Glutamatergic neuron (in vitro differentiated cells): ENCODE measurements at regions not wholly inside any gene's neighbourhood (a gene's known extent, or its start where the extent isn't known, plus 50 kb on each side); places are given as distances from the start of the nearest gene placed in this dataset.

Experiments
- DNase-seq: peaks from one replicate; pipeline ENCODE4 v3.0.0; 2022
- H3K27ac Mint-ChIP-seq: one replicate; pipeline ENCODE4 v1.8.0; 2020; ENCODE audit warnings: mild to moderate bottlenecking, mixed read lengths, inconsistent platforms; ENCODE audit not compliant: unreplicated experiment
- H3K27me3 Mint-ChIP-seq: one replicate; pipeline ENCODE4 v1.8.0; 2020; ENCODE audit warnings: mild to moderate bottlenecking, moderate library complexity, mixed read lengths, inconsistent platforms; ENCODE audit not compliant: unreplicated experiment
- H3K36me3 Mint-ChIP-seq: one replicate; pipeline ENCODE4 v1.8.0; 2020; ENCODE audit warnings: mild to moderate bottlenecking, mixed read lengths, inconsistent platforms; ENCODE audit not compliant: unreplicated experiment
- H3K4me1 Mint-ChIP-seq: one replicate; pipeline ENCODE4 v1.8.0; 2020; ENCODE audit warnings: mild to moderate bottlenecking, low read depth, mixed read lengths, inconsistent platforms; ENCODE audit not compliant: unreplicated experiment
- H3K4me3 Mint-ChIP-seq: one replicate; pipeline ENCODE4 v1.8.0; 2020; ENCODE audit warnings: mild to moderate bottlenecking, mixed read lengths, inconsistent platforms; ENCODE audit not compliant: unreplicated experiment
- H3K9me3 Mint-ChIP-seq: one replicate; pipeline ENCODE4 v1.8.0; 2020; ENCODE audit warnings: mild to moderate bottlenecking, moderate library complexity, mixed read lengths, inconsistent platforms; ENCODE audit not compliant: unreplicated experiment
- CTCF ChIP-seq: fragments of 200-600 bp; sonication (generic); IDR thresholded peaks from one replicate; pipeline ENCODE4 v1.5.0; 2021; ENCODE audit not compliant: partially characterized antibody, unreplicated experiment

GRCh38 chr2:146108993-146109392, 1589.1 kb upstream of the ZEB2 start:
- no peaks in the 10 kb centered on the region for H3K9me3 Mint-ChIP-seq
- H3K4me1 Mint-ChIP-seq = no peaks in the 10 kb centered on the region
- no peak for TF ChIP-seq CTCF
- no peak for DNase-seq
- no peak overlapping the region for H3K27ac Mint-ChIP-seq
- H3K4me3 Mint-ChIP-seq = no peak overlapping the region
- no peaks in the 10 kb centered on the region for H3K27me3 Mint-ChIP-seq
- no peaks in the 10 kb centered on the region for H3K36me3 Mint-ChIP-seq

GRCh38 chr2:146094185-146094584, 1574.3 kb upstream of the ZEB2 start:
- Mint-ChIP-seq H3K27ac (no peak overlapping the region), H3K27me3 (peaks cover 3% of the 10 kb centered on the region), H3K4me1 (no peaks in the 10 kb centered on the region), H3K9me3 (peaks cover 19% of the 10 kb centered on the region), H3K36me3 (peaks cover 30% of the 10 kb centered on the region), H3K4me3 (no peak overlapping the region)
- TF ChIP-seq CTCF = no peak
- no peak for DNase-seq

- no peak for DNase-seq
- no peaks in the 10 kb centered on the region for H3K36me3 Mint-ChIP-seq
- no peak overlapping the region for H3K4me3 Mint-ChIP-seq
- TF ChIP-seq CTCF = no peak
- peaks cover 2% of the 10 kb centered on the region for H3K27me3 Mint-ChIP-seq
- no peaks in the 10 kb centered on the region for H3K4me1 Mint-ChIP-seq
- H3K9me3 Mint-ChIP-seq = no peaks in the 10 kb centered on the region
- H3K27ac Mint-ChIP-seq = no peak overlapping the region
Observed at GRCh38 chr2:146081459-146081858, 1561.5 kb upstream of the ZEB2 start.

GRCh38 chr2:146080925-146081324, 1561.0 kb upstream of the ZEB2 start:
- Mint-ChIP-seq H3K27me3 (peaks cover 2% of the 10 kb centered on the region), H3K4me3 (no peak overlapping the region), H3K9me3 (no peaks in the 10 kb centered on the region), H3K36me3 (no peaks in the 10 kb centered on the region), H3K4me1 (no peaks in the 10 kb centered on the region), H3K27ac (no peak overlapping the region)
- no peak for TF ChIP-seq CTCF
- DNase-seq = no peak

GRCh38 chr2:146079216-146079615, 1559.3 kb upstream of the ZEB2 start:
- DNase-seq = no peak
- Mint-ChIP-seq H3K27me3 (peaks cover 2% of the 10 kb centered on the region), H3K36me3 (no peaks in the 10 kb centered on the region), H3K9me3 (no peaks in the 10 kb centered on the region), H3K4me3 (no peak overlapping the region), H3K27ac (no peak overlapping the region), H3K4me1 (no peaks in the 10 kb centered on the region)
- TF ChIP-seq CTCF = no peak
